Upper lobe of left lung (tissue), 6 donors: ENCODE measurements at regions not wholly inside any gene's neighbourhood (a gene's known extent, or its start where the extent isn't known, plus 50 kb on each side); places are given as distances from the start of the nearest gene placed in this dataset.

Source experiments
- ATAC-seq, 2 donors: fragments of 200-7000 bp; cut with Tn5 transposase; one replicate each; pipeline ENCODE4 v1.9.1; 2022; ENCODE audit warnings: mild to moderate bottlenecking in 2 of 2, moderate library complexity in 2 of 2; ENCODE audit not compliant: low FRiP score in 2 of 2
- DNase-seq, 2 donors: peaks; one replicate each; pipeline ENCODE4 v3.0.0-alpha.2; 2019 to 2020
- H3K27ac ChIP-seq, 4 donors: fragments of 200-600 bp; sonication (generic); one replicate each; pipeline ENCODE4 v1.5.1; 2016 to 2019
- H3K27me3 ChIP-seq, 4 donors: fragments of 200-600 bp; sonication (generic); one replicate each; pipeline ENCODE4 v1.5.1; 2017 to 2019
- H3K36me3 ChIP-seq, 4 donors: fragments of 200-600 bp; sonication (generic); one replicate each; pipeline ENCODE4 v1.5.1; 2016 to 2019
- H3K4me1 ChIP-seq, 4 donors: fragments of 200-600 bp; sonication (generic); one replicate each; pipeline ENCODE4 v1.5.1; 2018 to 2019
- H3K4me3 ChIP-seq, 4 donors: fragments of 200-600 bp; sonication (generic); one replicate each; pipeline ENCODE4 v1.5.1; 2017 to 2019; ENCODE audit warnings: mild to moderate bottlenecking in 2 of 4, moderate library complexity in 1 of 4
- H3K9me3 ChIP-seq, 4 donors: fragments of 200-600 bp; sonication (generic); one replicate each; pipeline ENCODE4 v1.5.1; 2018 to 2019
- CTCF ChIP-seq, 6 experiments: fragments of 450-650 bp in 4 of 6; fragments of 200-600 bp in 2 of 6; sonication (generic) in 2 of 6; IDR thresholded peaks; one replicate each; pipeline ENCODE4 v1.5.1; 2016 to 2019; ENCODE audit warnings: antibody characterized with exemption in 6 of 6
- EP300 ChIP-seq, 4 donors: sonication (generic); formaldehyde crosslinking; IDR thresholded peaks; one replicate each; pipeline ENCODE4 v1.5.1; 2017; ENCODE audit warnings: antibody characterized with exemption in 4 of 4, control low read depth in 2 of 4
- POLR2A ChIP-seq, 4 donors: fragments of 450-650 bp; IDR thresholded peaks; one replicate each; pipeline ENCODE4 v1.5.1; 2016 to 2017; ENCODE audit warnings: antibody characterized with exemption in 4 of 4, mild to moderate bottlenecking in 2 of 4
- POLR2AphosphoS5 ChIP-seq, 2 donors: sonication (generic); formaldehyde crosslinking; IDR thresholded peaks; one replicate each; pipeline ENCODE4 v1.5.1; 2017; ENCODE audit warnings: antibody characterized with exemption in 2 of 2
- WGBS, 2 donors: methylation state at CpG; one replicate each; pipeline ENCODE4 v1.1.5; 2017 to 2018; 5-methylcytosine and 5-hydroxymethylcytosine counted together
- donor health status: DM: no; HTN: no; CAD: no; lungs with moderate emphysema.
- donor health status: DM: no; HTN: yes; CAD: no; lungs with severe emphysema.

GRCh38 chr3:103380391-103380790 lies 945.6 kb downstream of the ZPLD1 start:
- no peak for ATAC-seq
- Histone ChIP-seq H3K4me3 (no peak overlapping the region), H3K27ac (no peak overlapping the region), H3K36me3 (no peaks in the 10 kb centered on the region), H3K9me3 (no peaks in the 10 kb centered on the region), H3K27me3 (no peaks in the 10 kb centered on the region), H3K4me1 (no peaks in the 10 kb centered on the region)
- TF ChIP-seq POLR2AphosphoS5 (IDR thresholded peaks at IDR 0.05) (no peak), POLR2A (IDR thresholded peaks at IDR 0.05) (no peak), CTCF (IDR thresholded peaks at IDR 0.05) (no peak), EP300 (IDR thresholded peaks at IDR 0.05) (no peak)
- no peak for DNase-seq

GRCh38 chr3:103381296-103382079 lies 946.7 kb downstream of the ZPLD1 start:
- Histone ChIP-seq H3K27me3 (no peaks in the 10 kb centered on the region), H3K27ac (no peak overlapping the region), H3K4me3 (no peak overlapping the region), H3K36me3 (no peaks in the 10 kb centered on the region), H3K4me1 (no peaks in the 10 kb centered on the region), H3K9me3 (no peaks in the 10 kb centered on the region)
- no peak for TF ChIP-seq CTCF (IDR thresholded peaks at IDR 0.05)
- no peak for TF ChIP-seq POLR2A (IDR thresholded peaks at IDR 0.05)
- TF ChIP-seq POLR2AphosphoS5 (IDR thresholded peaks at IDR 0.05) = no peak
- TF ChIP-seq EP300 (IDR thresholded peaks at IDR 0.05) = no peak
- ATAC-seq (no peak), DNase-seq (no peak)
- WGBS, 2 donors = 58 to 63% methylated on average over 5 of the region's 5 CpGs

DNA sequence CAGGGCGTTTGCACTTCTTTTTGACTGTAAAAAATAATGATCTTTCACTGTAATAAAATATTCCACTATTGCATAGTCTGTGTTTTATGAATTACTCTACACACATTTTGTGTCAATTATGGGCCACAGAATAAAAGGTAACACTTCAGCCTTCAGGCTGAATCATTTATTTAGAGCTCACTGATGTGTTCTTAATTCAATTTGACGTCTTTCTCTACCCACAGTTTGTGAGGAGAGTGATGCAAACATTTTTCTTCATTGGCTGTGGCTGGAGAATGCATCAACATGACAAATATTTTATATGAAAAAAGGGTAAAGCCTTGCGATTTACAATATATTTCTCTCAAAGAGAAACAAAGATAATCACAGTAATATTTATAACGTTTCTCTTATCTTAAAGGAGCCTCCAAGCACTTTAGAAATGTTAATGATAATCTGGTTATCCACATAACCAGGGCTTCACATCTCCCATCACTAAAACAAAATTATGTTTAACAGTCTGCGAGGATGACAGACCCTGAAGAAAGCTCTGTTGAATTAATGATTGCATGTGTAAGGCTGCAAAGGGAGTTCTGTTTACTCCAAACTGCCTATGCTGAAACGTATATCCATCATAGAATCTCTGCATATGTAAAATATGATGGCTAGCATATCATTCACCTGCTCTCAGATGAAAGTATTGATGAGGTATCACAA lies 951.3 kb downstream of the ZPLD1 start:
- H3K36me3 ChIP-seq = no peaks in the 10 kb centered on the region
- no peaks in the 10 kb centered on the region for H3K9me3 ChIP-seq
- no peak for DNase-seq
- WGBS, 2 donors = 54 to 62% methylated on average over 6 of the region's 6 CpGs
- no peak for ATAC-seq
- no peak overlapping the region for H3K4me3 ChIP-seq
- TF ChIP-seq CTCF (IDR thresholded peaks at IDR 0.05) = no peak
- no peaks in the 10 kb centered on the region for H3K4me1 ChIP-seq
- H3K27me3 ChIP-seq = no peaks in the 10 kb centered on the region
- H3K27ac ChIP-seq = no peak overlapping the region

GRCh38 chr3:103388214-103388613 lies 953.4 kb downstream of the ZPLD1 start:
- H3K27ac ChIP-seq = no peak overlapping the region
- H3K36me3 ChIP-seq = no peaks in the 10 kb centered on the region
- no peaks in the 10 kb centered on the region for H3K4me1 ChIP-seq
- no peak for DNase-seq
- H3K9me3 ChIP-seq = no peaks in the 10 kb centered on the region
- no peaks in the 10 kb centered on the region for H3K27me3 ChIP-seq
- no peak for ATAC-seq
- no peak overlapping the region for H3K4me3 ChIP-seq
- TF ChIP-seq CTCF (IDR thresholded peaks at IDR 0.05) (no peak), EP300 (IDR thresholded peaks at IDR 0.05) (no peak), POLR2AphosphoS5 (IDR thresholded peaks at IDR 0.05) (no peak), POLR2A (IDR thresholded peaks at IDR 0.05) (no peak)
- WGBS, 2 donors = 63 to 81% methylated on average over 2 of the region's 2 CpGs

DNA sequence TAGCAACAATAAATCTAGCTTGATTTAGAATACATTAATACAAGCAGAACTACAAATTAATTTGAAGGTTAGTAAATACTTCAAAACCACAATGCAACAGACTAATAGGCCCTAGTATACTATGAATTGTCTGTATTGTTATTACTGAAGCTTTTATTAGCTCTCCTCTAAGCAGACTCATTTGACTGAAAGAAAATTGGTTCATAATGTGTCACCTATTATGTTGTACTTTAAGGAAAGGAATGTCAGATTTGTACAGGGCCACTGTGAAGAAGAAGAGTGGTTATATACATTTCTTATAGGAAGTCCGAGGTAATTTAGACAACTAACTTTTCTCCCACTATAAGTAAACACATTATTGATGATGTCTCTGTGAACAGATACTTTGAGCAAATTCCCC lies 954.5 kb downstream of the ZPLD1 start:
- Histone ChIP-seq H3K4me1 (no peaks in the 10 kb centered on the region), H3K36me3 (no peaks in the 10 kb centered on the region), H3K4me3 (no peak overlapping the region), H3K27me3 (no peaks in the 10 kb centered on the region), H3K27ac (no peak overlapping the region), H3K9me3 (no peaks in the 10 kb centered on the region)
- ATAC-seq = no peak
- no peak for DNase-seq
- no peak for TF ChIP-seq POLR2A (IDR thresholded peaks at IDR 0.05)
- TF ChIP-seq EP300 (IDR thresholded peaks at IDR 0.05) = no peak
- no peak for TF ChIP-seq CTCF (IDR thresholded peaks at IDR 0.05)
- TF ChIP-seq POLR2AphosphoS5 (IDR thresholded peaks at IDR 0.05) = no peak
- 46 to 59% methylated on average over 1 of the region's 1 CpG for whole genome bisulfite sequencing, 2 donors
